ENCODE measurements at regions not wholly inside any gene's neighbourhood (a gene's known extent, or its start where the extent isn't known, plus 50 kb on each side); places are given as distances from the start of the nearest gene placed in this dataset.

GRCh38 chr1:192524223-192524622, 51.4 kb upstream of the RGS1 start (continued):
- TF ChIP-seq CTBP2 (IDR thresholded peaks at IDR 0.05; ENCODE audit: borderline replicate concordance, insufficient read depth, insufficient read length, low read length) (no peak), CBX5 (IDR thresholded peaks at IDR 0.05; ENCODE audit: low read depth, low read length) (no peak), POU5F1 (IDR thresholded peaks at IDR 0.05; ENCODE audit: low read depth, low read length) (no peak)

All from H1 (cell line).